NCI-H524 (cell line): ENCODE measurements at regions not wholly inside any gene's neighbourhood (a gene's known extent, or its start where the extent isn't known, plus 50 kb on each side); places are given as distances from the start of the nearest gene placed in this dataset.
A peak's percentile ranks its signal among the peaks of the same experiment; 100 is the strongest.
"Not testable (repeated sequence)": the region's sequence is repeated elsewhere in the genome, so short reads cannot be mapped to it uniquely, and the experiment has no call there.

Experiments
- DNase-seq, 2 experiments: peaks; one replicate each; lab custom pipeline; 2025; lab: John Stamatoyannopoulos, UW

GRCh38 chr13:33340631-33341030, 55.1 kb upstream of the STARD13 start:
- DNase-seq = no peak

- no peak for DNase-seq
Observed at GRCh38 chr13:33341861-33342452, 56.4 kb upstream of the STARD13 start.

- DNase-seq = no peak
Observed at GRCh38 chr13:33345842-33346241, 60.3 kb upstream of the STARD13 start.

GRCh38 chr13:33347861-33348260, 62.3 kb upstream of the STARD13 start:
- DNase-seq = no peak

GRCh38 chr13:33348366-33348765, 62.8 kb upstream of the STARD13 start:
- no peak for DNase-seq

GRCh38 chr13:33349288-33349985, 63.9 kb upstream of the STARD13 start:
- DNase-seq = no peak

- DNase-seq = peak; percentile 6 to 14
Observed at GRCh38 chr13:33349986-33350826, 64.7 kb upstream of the STARD13 start.

GRCh38 chr13:33351319-33351718, 65.8 kb upstream of the STARD13 start:
- DNase-seq = no peak

GRCh38 chr13:33352041-33352440, 66.5 kb upstream of the STARD13 start:
- peak; percentile 83 to 90 for DNase-seq

- peak; percentile 50 to 75 for DNase-seq
Observed at GRCh38 chr13:33352526-33352925, 67.0 kb upstream of the STARD13 start.

GRCh38 chr13:33353210-33353609, 67.7 kb upstream of the STARD13 start:
- no peak for DNase-seq

- DNase-seq = no peak
Observed at GRCh38 chr13:33353646-33354045, 68.1 kb upstream of the STARD13 start.

GRCh38 chr13:33355201-33355895, 69.8 kb upstream of the STARD13 start:
- DNase-seq = no peak

- not testable (repeated sequence) for DNase-seq
Observed at GRCh38 chr13:33358076-33358475, 72.5 kb upstream of the STARD13 start.

- DNase-seq = no peak
Observed at GRCh38 chr13:33362986-33363727, 77.6 kb upstream of the STARD13 start.

- DNase-seq = no peak
Observed at GRCh38 chr13:33364192-33364591, 78.6 kb upstream of the STARD13 start.

GRCh38 chr13:33366469-33367062, 81.0 kb upstream of the STARD13 start:
- no peak for DNase-seq

- DNase-seq = peak in 1 of 2 experiments; percentile 33
Observed at GRCh38 chr13:33367171-33367895, 81.8 kb upstream of the STARD13 start.

GRCh38 chr13:33367926-33368325, 82.4 kb upstream of the STARD13 start:
- DNase-seq = no peak

- DNase-seq = no peak
Observed at GRCh38 chr13:33369073-33369472, 83.5 kb upstream of the STARD13 start.
